HG03432 (cell line): ENCODE measurements at regions not wholly inside any gene's neighbourhood (a gene's known extent, or its start where the extent isn't known, plus 50 kb on each side); places are given as distances from the start of the nearest gene placed in this dataset.

Experiments
- ATAC-seq: cut with Tn5 transposase; IDR thresholded peaks from one replicate; pipeline ENCODE4 v1.9.1; 2021; ENCODE audit warnings: mild to moderate bottlenecking, moderate library complexity; ENCODE audit not compliant: unreplicated experiment

GRCh38 chr22:48748113-48748859 is 1079.4 kb downstream of the BRD1 start:
- ATAC-seq: no peak

- ATAC-seq: no peak
These were observed 1080.8 kb downstream of the BRD1 start for GRCh38 chr22:48746789-48747425.

- no peak for ATAC-seq
These were observed 1081.6 kb downstream of the BRD1 start for GRCh38 chr22:48745842-48746788.

GRCh38 chr22:48744967-48745841 is 1082.5 kb downstream of the BRD1 start:
- ATAC-seq: no peak

GRCh38 chr22:48744283-48744641 is 1083.4 kb downstream of the BRD1 start:
- ATAC-seq: no peak

- ATAC-seq: no peak
These were observed 1083.9 kb downstream of the BRD1 start for GRCh38 chr22:48743601-48744282.

GRCh38 chr22:48742556-48743343 is 1084.9 kb downstream of the BRD1 start:
- ATAC-seq: no peak

GRCh38 chr22:48742191-48742555 is 1085.5 kb downstream of the BRD1 start:
- ATAC-seq: no peak

- no peak for ATAC-seq
These were observed 1086.1 kb downstream of the BRD1 start for GRCh38 chr22:48741540-48741939.

- no peak for ATAC-seq
These were observed 1086.8 kb downstream of the BRD1 start for GRCh38 chr22:48740731-48741405.

- ATAC-seq: no peak
These were observed 1087.5 kb downstream of the BRD1 start for GRCh38 chr22:48740086-48740730.

- ATAC-seq: no peak
These were observed 1088.2 kb downstream of the BRD1 start for GRCh38 chr22:48739348-48740085.

- ATAC-seq: no peak
These were observed 1089.3 kb downstream of the BRD1 start for GRCh38 chr22:48738204-48738980.

- ATAC-seq: no peak
These were observed 1090.0 kb downstream of the BRD1 start for GRCh38 chr22:48737461-48738203.

GRCh38 chr22:48736593-48737460 is 1090.8 kb downstream of the BRD1 start:
- no peak for ATAC-seq
